ENCODE measurements at regions not wholly inside any gene's neighbourhood (a gene's known extent, or its start where the extent isn't known, plus 50 kb on each side); places are given as distances from the start of the nearest gene placed in this dataset.

- no peaks in the 10 kb centered on the region for H3K27me3 ChIP-seq (ENCODE audit: control insufficient read depth, insufficient read depth, low read length)
- H3K4me1 ChIP-seq (ENCODE audit: control insufficient read depth, extremely low read depth, insufficient read depth, low read length): no peaks in the 10 kb centered on the region
- no peaks in the 10 kb centered on the region for H3K79me2 ChIP-seq (ENCODE audit: control insufficient read depth, insufficient read depth, low read length)
- no peak overlapping the region for H3K9ac ChIP-seq (ENCODE audit: insufficient read depth, low read length)
- no peak for DNase-seq (ENCODE audit: low read depth in 2 of 2)
- no peak overlapping the region for H3K27ac ChIP-seq (ENCODE audit: insufficient read depth, low read length)
- no peaks in the 10 kb centered on the region for H3K36me3 ChIP-seq (ENCODE audit: control insufficient read depth, insufficient read depth, low read length)
- TF ChIP-seq EZH2 (IDR thresholded peaks at IDR 0.05; ENCODE audit: low read length, missing control alignments): no peak
- TF ChIP-seq, protein P1, sequence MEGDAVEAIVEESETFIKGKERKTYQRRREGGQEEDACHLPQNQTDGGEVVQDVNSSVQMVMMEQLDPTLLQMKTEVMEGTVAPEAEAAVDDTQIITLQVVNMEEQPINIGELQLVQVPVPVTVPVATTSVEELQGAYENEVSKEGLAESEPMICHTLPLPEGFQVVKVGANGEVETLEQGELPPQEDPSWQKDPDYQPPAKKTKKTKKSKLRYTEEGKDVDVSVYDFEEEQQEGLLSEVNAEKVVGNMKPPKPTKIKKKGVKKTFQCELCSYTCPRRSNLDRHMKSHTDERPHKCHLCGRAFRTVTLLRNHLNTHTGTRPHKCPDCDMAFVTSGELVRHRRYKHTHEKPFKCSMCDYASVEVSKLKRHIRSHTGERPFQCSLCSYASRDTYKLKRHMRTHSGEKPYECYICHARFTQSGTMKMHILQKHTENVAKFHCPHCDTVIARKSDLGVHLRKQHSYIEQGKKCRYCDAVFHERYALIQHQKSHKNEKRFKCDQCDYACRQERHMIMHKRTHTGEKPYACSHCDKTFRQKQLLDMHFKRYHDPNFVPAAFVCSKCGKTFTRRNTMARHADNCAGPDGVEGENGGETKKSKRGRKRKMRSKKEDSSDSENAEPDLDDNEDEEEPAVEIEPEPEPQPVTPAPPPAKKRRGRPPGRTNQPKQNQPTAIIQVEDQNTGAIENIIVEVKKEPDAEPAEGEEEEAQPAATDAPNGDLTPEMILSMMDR (conservative IDR thresholded peaks at IDR 0.05 in 1 of 2, IDR thresholded peaks at IDR 0.05 in 1 of 2; ENCODE audit: low read depth in 1 of 2, low read length in 2 of 2): no peak
- H3K4me2 ChIP-seq (ENCODE audit: extremely low read depth, insufficient read depth, low read length): no peak overlapping the region
- H2AFZ ChIP-seq (ENCODE audit: low read length): no peak overlapping the region
- H3K4me3 ChIP-seq (replicated peaks in 1 of 4; ENCODE audit: control extremely low read depth in 1 of 4, insufficient read depth in 1 of 4, low read depth in 3 of 4, low read length in 4 of 4): no peak overlapping the region
- H3K9me3 ChIP-seq (ENCODE audit: control insufficient read depth, insufficient read depth, low read depth, low read length): no peaks in the 10 kb centered on the region
- no peaks in the 10 kb centered on the region for H4K20me1 ChIP-seq (ENCODE audit: control insufficient read depth, extremely low read depth, insufficient read depth, low read length)
Observed at GRCh38 chr11:22508665-22509064, 117.0 kb downstream of the FANCF start.

DNA sequence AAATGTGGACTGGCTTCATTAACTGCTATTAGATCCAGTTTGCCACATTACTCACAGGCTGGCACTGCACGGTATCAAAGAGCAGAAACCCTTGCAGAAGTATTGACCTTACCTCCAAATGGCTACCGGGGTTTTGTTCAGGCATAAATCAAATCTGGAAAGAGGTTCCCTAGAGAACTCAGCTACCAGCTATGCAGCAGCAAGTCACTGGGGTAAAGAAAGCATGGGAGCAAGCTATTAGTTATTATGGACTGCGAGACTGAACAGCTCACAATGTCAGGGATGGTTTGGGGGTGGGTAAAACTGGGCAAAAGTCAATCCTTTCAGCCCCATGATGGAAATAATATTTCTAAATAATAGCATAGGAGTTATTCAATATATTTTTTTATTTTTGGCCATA, 128.1 kb downstream of the FANCF start:
- no peak for DNase-seq (ENCODE audit: low read depth in 2 of 2)
- Histone ChIP-seq H3K4me3 (replicated peaks in 1 of 4; ENCODE audit: control extremely low read depth in 1 of 4, insufficient read depth in 1 of 4, low read depth in 3 of 4, low read length in 4 of 4) (no peak overlapping the region), H3K9me3 (ENCODE audit: control insufficient read depth, insufficient read depth, low read depth, low read length) (no peaks in the 10 kb centered on the region), H3K27ac (ENCODE audit: insufficient read depth, low read length) (no peak overlapping the region), H3K79me2 (ENCODE audit: control insufficient read depth, insufficient read depth, low read length) (no peaks in the 10 kb centered on the region), H2AFZ (ENCODE audit: low read length) (no peak overlapping the region), H3K9ac (ENCODE audit: insufficient read depth, low read length) (no peak overlapping the region), H3K4me1 (ENCODE audit: control insufficient read depth, extremely low read depth, insufficient read depth, low read length) (no peaks in the 10 kb centered on the region), H3K36me3 (ENCODE audit: control insufficient read depth, insufficient read depth, low read length) (no peaks in the 10 kb centered on the region), H3K27me3 (ENCODE audit: control insufficient read depth, insufficient read depth, low read length) (no peaks in the 10 kb centered on the region), H4K20me1 (ENCODE audit: control insufficient read depth, extremely low read depth, insufficient read depth, low read length) (no peaks in the 10 kb centered on the region), H3K4me2 (ENCODE audit: extremely low read depth, insufficient read depth, low read length) (no peak overlapping the region)
- TF ChIP-seq EZH2 (IDR thresholded peaks at IDR 0.05; ENCODE audit: low read length, missing control alignments): no peak
- TF ChIP-seq, protein P1 (conservative IDR thresholded peaks at IDR 0.05 in 1 of 2, IDR thresholded peaks at IDR 0.05 in 1 of 2; ENCODE audit: low read depth in 1 of 2, low read length in 2 of 2): no peak

- H3K79me2 ChIP-seq (ENCODE audit: control insufficient read depth, insufficient read depth, low read length): no peaks in the 10 kb centered on the region
- H4K20me1 ChIP-seq (ENCODE audit: control insufficient read depth, extremely low read depth, insufficient read depth, low read length): no peaks in the 10 kb centered on the region
- H3K9ac ChIP-seq (ENCODE audit: insufficient read depth, low read length): no peak overlapping the region
- TF ChIP-seq, protein P1 (conservative IDR thresholded peaks at IDR 0.05 in 1 of 2, IDR thresholded peaks at IDR 0.05 in 1 of 2; ENCODE audit: low read depth in 1 of 2, low read length in 2 of 2): no peak
- TF ChIP-seq EZH2 (IDR thresholded peaks at IDR 0.05; ENCODE audit: low read length, missing control alignments): no peak
- no peaks in the 10 kb centered on the region for H3K27me3 ChIP-seq (ENCODE audit: control insufficient read depth, insufficient read depth, low read length)
- DNase-seq (ENCODE audit: low read depth in 2 of 2): peak in 1 of 2 donors; percentile 81
- no peaks in the 10 kb centered on the region for H3K9me3 ChIP-seq (ENCODE audit: control insufficient read depth, insufficient read depth, low read depth, low read length)
- H3K4me1 ChIP-seq (ENCODE audit: control insufficient read depth, extremely low read depth, insufficient read depth, low read length): no peaks in the 10 kb centered on the region
- H3K4me3 ChIP-seq (replicated peaks in 1 of 4; ENCODE audit: control extremely low read depth in 1 of 4, insufficient read depth in 1 of 4, low read depth in 3 of 4, low read length in 4 of 4): no peak overlapping the region
- H3K36me3 ChIP-seq (ENCODE audit: control insufficient read depth, insufficient read depth, low read length): no peaks in the 10 kb centered on the region
- H3K4me2 ChIP-seq (ENCODE audit: extremely low read depth, insufficient read depth, low read length): no peak overlapping the region
- H2AFZ ChIP-seq (ENCODE audit: low read length): no peak overlapping the region
- H3K27ac ChIP-seq (ENCODE audit: insufficient read depth, low read length): no peak overlapping the region
Observed at GRCh38 chr11:22491555-22492225, 133.9 kb downstream of the FANCF start.

Measured in fibroblast of lung (primary cell).